ENCODE measurements at regions not wholly inside any gene's neighbourhood (a gene's known extent, or its start where the extent isn't known, plus 50 kb on each side); places are given as distances from the start of the nearest gene placed in this dataset.
"Not testable (repeated sequence)": the region's sequence is repeated elsewhere in the genome, so short reads cannot be mapped to it uniquely, and the experiment has no call there.

DNA sequence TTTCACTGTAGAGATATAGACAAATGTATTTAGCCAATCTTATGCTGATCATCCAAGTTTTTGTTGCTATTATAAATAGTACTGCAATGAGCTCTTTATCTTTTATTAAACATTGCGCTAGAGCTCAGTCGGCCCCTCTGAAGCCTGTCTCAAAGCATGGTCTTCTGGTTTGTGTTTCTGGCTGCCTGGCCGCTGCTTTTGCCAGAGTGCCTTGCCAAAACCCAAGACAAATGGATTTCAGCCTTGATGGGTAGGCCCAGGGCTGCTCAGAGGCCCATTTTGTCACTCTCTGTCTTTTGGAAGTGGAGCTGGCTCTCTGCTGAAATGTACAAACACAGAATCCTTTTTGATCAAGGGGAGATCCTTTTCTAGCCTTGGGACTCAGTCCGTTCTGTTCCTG is 102.9 kb upstream of the KCNG1 start:
- no peak for DNase-seq (ENCODE audit: low spot score)

DNA sequence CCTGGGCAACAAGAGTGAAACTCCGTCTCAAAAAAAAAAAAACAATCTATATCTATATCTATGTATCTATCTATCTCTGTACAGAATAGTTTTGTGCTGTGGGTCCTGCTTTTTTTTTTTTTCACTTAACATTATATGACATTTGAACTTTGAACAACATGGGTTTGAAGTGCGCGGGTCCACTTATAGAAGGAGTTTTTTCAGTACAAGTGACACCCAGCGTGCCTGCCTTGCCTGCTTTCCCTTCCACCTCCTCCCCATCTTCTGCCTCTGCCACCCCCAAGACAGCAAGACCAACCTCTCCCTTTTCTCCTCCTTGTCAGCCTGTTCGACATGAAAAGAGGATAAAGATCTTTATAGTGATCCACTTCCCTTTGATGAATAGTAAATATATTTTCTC is 102.2 kb upstream of the KCNG1 start:
- no peak for DNase-seq (ENCODE audit: low spot score)

DNA sequence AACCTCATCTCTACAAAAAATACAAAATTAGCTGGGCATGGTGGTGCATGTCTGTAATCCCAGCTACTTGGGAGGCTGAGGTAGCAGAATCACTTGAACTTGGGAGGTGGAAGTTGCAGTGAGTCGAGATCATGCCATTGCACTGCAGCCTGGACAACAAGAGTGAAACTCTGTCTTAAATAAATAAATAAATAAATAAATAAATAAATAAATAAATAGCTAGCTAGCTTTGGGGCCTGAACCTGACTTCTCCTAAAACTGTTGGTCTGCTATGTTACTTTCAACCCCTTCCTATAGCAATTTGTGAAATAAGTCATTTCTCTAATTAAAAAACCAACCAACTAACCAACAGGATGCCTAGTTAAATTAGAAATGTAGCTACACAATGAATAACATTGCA is 101.0 kb upstream of the KCNG1 start:
- DNase-seq (ENCODE audit: low spot score) = not testable (repeated sequence)

DNA sequence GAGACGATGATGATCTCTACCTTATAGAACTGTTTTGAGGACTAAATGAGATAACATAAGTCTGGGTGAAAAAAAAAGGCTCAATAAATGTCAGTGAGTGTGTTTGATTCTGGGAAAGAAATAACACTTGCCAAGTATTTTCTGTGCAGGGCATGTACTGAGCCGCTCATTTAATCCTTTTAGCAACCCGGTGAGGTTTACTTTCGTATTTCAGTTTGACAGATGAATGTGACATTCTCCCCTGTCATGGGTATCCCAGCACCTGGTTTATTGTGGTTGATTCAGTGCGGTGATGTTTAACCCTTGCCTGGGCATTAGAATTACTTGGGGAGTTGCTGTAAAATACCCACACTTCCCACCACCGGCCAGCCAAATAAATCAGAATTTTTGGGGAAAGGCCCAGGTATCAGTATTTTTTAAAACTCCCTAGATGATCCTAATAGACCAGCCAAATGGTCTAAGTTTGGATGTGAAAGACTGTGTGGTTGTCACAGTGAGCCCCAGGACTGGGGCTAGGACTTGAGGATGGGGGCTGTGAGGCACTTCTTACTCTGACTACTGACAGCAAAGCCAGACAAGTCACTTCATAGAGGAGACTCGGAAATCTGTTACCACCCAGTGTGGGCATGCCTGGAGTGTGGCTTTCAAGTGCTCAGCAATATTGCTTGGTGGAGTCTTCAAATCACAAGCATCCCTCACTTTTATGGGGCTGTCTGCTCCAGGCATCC is 100.2 kb upstream of the KCNG1 start:
- DNase-seq (ENCODE audit: low spot score) = no peak

DNA sequence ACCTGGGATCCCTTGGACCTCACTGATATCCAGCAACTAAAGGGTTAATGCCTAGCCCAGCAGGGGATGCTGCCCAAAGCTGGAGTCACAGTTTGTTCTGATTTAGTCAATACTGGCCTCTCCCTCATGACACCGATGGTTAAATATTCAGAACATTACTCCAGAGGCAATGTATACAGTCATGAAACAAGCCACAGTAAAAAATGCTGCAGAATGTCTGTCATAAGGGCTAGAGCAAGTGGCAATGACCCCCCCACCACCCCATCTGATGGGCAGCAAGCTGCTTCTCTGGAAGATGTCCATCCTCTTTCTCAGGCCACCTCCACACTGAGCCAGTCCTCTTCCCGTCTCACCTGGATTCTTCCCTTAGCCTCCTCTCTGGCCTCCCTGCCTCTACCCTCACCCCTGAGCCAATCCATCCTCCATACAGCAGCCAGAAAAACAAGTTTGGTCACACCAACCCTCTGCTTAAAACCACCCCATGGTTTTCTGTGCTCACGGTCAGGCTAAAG is 99.0 kb upstream of the KCNG1 start:
- no peak for DNase-seq (ENCODE audit: low spot score)

DNA sequence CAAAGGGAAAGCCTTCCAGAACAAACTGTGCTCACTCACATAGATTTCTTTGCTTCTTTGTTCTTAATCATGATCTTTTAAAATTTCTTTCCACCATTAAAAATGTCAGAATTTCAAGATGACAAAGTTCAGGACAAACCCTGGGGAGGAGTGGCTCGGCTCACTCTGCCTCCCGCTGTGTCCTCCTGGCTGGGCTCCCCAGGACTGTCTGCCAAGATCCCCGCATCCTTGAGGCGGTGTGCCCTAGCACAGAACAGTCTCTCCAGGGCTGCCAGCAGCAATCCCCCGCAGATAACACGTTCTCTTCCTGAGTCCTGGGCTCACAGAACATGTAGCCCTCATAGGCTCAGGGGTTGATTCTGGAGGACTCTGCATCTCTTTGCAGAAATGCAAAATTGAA is 98.4 kb upstream of the KCNG1 start:
- DNase-seq (ENCODE audit: low spot score) = no peak

DNA sequence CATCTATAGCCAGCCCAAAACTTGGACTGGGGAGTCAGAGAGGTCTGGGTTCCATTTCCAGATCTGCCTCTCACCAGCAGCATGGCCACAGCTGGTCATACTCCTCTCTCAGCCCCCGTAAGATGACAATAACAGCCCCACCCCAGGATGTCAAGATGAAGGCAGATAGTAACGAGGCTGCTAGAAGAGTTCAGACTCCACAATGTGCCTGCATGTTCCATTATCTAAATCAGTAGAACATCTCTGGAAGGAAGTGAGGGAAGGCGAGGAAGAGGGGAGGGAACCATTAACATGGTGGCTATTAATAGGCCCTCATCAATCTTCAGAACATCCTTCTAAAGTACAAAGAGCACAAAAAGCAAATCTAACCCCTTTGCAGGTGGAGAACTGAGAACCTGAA is 98.0 kb upstream of the KCNG1 start:
- no peak for DNase-seq (ENCODE audit: low spot score)

DNA sequence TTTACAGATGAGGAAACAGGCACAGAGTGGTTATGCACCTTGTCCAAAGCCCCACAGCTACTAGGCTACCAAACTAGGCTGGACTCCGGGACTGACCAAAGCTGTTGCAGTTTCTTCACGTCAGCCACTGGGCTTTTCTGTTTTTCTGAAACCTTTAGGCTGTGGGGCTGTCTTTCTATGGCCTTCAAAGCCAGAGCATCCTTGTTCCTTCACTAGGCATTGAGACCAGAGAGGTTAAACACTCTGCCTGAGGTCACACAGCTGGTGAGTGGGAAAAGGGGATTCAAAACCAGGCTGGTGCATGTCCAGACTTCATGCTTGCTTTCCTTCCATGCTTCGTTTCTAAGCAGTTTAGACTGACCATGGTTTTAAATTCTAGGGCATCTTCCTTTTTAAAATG is 97.5 kb upstream of the KCNG1 start:
- no peak for DNase-seq (ENCODE audit: low spot score)

DNA sequence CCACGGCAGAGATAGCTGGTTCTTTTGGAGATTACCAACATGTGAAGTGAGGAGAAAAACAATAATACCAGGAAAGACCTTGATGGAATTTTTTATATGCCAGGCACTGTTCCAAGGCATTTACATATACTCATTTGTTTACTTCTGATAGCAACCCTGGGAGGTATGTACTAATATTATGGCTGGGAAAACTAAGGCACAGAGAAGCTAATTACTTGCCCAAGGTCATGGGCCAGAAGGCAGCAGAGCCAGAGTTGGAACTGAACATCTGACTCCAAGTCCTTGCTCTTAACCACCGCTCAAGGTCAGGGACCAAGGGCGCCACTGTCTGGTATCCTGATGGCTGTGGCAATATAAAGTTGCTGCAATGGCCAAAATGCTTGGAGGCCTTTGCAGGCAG is 97.0 kb upstream of the KCNG1 start:
- no peak for DNase-seq (ENCODE audit: low spot score)

DNA sequence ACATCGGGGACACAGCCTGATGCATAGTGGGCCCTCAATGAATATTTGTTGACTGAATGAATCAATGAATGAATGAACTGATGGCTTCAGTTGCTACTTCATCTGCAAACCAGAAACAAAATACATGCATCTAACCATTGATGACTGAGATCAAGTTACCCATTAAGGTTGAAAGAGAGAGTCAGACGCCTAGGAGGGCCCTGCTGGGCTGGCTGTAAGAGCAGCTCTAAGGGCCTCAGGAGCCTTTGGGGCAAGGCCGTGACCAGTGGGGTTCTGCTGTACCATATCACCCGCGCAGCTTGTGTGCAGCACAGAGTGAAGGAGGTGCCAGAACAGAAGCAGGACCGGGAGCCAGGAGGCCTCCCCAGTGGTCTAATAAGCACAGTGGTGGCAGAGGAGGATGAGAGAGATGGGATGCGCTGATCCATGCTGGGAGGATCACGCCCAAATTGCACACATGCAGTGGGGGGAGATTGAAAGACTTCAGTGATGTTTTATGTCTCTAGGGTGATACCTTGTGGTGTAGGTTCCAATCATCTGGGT is 96.1 kb upstream of the KCNG1 start:
- DNase-seq (ENCODE audit: low spot score) = no peak

DNA sequence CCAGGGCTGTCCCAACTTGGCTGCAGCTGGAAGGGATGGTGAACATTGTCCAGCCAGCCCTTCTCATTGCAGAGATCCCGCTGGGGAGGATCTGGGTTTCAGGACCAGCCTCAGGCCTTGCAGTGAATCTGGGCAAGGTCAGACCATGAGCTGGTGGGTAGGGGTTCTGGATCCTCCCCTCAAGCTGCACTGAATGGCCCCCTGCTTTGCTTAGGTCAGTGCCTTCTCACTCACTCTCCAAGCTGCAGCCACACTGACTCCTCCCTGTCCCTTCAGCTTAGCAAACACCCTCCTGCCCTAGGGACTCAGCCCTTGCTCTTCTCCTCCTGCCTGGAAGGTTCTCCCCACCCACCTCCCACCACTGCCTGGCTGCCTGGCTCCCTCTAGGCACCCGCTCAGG is 95.3 kb upstream of the KCNG1 start:
- no peak for DNase-seq (ENCODE audit: low spot score)

DNA sequence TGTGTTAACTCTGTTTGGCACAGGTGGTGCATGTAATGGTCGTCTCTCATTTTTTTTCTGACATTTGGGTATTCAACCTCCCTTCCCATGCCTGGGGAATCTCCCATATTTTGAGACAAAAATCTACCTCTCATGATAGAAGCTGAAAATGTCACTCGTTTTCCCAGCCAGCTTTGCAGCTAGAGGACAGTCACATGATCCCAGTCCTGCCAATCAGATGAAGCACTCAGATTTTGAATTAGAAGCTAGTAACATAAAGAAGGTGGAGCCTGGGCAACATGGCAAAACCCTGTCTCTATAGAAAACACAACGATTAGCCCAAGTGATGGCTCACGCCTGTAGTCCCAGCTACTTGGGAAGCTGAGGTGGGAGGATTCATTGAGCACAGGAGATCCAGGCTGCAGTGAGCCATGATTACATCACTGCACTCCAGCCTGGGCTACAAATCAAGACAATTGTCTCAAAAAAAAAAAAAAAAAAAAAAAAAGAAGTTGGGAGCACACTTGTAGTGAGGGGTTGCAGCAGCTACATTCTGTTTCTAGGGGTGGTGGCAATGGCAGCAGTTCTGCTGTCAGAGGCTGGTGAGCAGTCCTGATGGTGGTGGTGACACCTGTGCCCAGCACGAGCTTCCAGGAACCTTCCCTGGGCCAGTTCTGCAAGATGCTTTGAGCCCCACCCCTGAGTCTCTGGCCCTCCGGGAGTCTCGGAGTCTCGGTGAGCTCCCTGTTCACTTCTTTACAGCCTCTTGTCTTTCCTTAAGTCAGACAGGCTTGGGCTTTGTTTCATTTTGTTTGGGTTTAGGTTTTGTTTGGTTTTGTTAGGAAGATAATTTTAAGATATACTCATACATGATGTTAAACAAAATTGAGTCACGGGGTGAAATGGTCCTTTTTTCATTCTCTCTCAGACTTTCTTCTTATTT is 94.1 kb upstream of the KCNG1 start:
- DNase-seq (ENCODE audit: low spot score) = no peak

DNA sequence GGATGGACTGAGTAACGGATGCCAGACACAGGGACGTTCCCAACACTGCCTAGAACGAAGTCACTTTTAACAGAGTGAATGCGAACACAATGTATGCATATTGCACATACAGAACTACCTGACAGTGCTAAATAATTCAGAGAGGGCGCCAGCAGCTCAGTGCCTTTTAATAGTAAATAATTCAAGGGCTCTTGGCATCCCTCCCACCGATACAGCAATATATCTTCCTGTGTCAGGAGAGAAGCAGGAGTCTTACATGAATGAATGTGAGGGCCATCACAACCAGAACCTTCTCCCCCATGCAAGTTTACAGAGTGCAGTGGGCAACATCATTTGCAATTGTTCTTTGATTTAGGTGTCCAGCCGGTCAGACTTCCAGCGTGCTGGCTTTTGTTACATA is 88.4 kb upstream of the KCNG1 start:
- no peak for DNase-seq (ENCODE audit: low spot score)

DNA sequence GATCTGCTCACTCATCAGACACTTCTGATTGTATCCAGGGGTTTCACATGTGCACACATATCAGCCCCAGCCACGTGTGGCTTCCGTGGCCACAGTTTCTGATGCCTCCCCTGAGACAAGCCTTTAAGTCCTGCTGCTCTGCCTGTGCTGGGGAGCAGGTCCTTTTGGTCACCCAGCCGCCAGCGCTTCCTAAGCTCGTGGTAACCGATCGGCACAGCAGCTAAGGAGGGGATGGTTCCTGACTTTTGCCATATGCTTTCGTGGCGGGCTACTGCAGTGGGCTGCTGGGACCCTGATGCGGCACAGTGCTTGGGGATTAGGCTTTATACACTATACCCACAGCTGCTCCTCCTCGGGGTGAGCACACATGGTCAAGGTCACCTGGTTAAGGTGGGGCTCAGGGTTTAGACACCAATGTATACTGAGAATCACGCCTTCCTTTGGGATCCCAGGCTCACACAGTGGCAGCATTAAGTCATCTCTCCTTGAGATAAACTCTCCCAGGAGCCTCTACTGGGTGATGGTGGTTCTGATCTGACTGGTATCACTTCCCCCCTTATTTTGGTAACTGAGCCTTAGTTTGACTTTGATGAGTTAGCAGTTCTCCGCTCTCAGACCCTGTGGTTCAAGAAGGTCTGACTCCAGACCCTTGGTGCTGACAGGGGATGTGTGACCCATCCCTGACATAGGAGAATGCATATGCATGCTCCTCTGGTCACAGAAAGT is 85.9 kb upstream of the KCNG1 start:
- DNase-seq (ENCODE audit: low spot score) = no peak

DNA sequence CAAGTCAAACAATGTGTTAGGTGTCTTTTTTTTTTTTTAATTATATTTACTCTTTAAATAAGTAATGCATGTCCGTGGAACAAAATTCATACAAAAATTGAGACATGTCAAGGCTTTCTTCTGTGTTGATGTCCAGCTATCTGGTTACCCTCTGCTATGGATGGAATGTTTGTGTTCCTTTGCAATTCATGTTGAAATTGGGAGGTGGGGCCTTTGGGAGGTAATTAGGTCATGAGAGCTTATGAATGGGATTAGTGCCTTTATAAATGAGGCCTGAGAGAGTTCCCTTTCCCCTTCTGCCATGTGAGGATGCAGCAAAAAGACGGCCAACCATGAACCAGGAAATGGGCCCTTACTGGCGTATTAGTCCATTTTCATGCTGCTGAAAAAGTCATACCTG is 83.1 kb upstream of the KCNG1 start:
- DNase-seq (ENCODE audit: low spot score) = no peak

DNA sequence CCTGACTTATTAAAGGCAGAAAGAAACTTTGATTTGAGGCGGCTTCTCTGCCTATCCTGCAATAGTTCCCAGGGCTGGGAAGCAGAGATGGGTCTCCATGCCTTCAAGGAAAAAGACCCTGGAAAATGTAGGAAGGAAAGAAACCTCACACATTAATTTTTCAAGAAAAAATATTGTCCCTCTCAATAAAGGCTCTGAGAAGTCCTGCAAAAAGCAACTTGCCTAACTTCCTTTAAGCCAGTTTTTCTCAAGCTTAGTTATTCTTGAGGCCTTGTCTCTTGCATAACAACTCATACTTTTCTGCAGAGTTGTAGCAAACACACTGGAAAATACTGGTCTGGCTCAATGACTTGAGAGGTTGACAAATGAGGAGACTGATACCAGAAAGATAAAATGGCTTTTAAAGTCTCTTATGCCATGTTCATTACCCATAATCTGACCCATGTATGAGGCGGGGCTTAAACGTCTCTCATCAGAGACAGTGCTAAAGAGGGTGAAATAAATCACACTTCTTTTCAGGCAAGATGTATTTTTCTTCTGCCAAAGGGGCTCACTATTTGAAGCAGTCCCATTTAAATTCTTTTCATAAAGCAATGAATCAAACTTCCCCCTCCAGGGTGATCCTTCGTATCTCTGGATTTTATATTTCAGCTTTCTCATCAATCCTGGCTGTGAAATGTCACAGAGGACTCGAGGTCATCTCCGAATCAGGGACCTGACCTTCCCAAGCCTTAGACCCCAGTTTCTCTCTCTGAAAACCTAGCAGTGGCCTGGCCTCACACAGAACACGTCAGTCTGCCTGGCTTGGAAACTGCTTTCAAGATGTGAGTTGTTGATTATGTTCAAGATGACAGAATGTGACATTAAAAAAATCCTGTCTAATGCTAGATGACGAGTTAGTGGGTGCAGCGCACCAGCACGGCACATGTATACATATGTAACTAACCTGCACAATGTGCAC is 82.3 kb upstream of the KCNG1 start:
- DNase-seq (ENCODE audit: low spot score) = no peak

DNA sequence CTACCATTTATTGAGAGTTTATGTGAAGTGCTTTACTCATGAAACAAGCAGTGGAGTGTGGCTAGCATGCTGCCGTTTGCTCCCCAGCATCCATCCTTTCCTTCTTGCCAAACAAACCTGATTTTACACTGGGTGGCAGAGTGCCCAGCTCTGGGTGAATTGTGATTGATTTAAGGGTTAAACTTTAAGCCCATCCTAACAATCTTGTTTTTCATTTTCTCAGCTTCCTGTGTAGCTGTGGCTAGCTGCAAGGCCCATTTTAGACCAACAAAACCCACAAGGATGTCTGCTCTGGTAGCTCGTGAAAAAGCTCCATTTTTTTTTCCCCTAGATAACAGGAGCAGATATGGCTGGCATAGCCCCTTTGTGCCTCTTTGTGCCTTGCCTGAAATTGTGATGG is 77.7 kb upstream of the KCNG1 start:
- no peak for DNase-seq (ENCODE audit: low spot score)

DNA sequence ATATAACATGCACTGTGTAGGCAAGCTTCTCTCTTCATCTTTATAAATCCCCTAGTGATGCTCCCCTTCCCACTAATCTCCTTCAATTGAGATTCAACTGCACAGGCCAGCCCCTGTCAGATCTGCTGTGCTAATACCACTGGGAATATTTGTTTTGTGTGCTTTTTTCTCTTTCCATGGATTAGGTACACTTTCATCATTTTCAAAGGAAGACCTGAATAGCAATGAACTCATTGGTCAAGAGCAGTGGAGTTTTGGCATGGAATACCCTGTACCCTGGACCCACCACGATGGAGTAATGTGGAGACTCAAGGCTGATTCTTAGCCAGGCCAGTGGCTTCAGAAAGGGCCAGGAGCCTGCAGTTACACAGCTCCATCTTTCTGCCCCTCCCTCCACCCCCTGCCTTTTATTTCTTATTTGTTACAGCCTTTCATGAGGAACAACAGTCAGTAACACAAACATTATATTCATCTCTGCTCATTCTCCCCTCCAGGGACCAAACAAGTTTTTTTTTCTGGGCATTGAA is 75.4 kb upstream of the KCNG1 start:
- DNase-seq (ENCODE audit: low spot score) = no peak

DNA sequence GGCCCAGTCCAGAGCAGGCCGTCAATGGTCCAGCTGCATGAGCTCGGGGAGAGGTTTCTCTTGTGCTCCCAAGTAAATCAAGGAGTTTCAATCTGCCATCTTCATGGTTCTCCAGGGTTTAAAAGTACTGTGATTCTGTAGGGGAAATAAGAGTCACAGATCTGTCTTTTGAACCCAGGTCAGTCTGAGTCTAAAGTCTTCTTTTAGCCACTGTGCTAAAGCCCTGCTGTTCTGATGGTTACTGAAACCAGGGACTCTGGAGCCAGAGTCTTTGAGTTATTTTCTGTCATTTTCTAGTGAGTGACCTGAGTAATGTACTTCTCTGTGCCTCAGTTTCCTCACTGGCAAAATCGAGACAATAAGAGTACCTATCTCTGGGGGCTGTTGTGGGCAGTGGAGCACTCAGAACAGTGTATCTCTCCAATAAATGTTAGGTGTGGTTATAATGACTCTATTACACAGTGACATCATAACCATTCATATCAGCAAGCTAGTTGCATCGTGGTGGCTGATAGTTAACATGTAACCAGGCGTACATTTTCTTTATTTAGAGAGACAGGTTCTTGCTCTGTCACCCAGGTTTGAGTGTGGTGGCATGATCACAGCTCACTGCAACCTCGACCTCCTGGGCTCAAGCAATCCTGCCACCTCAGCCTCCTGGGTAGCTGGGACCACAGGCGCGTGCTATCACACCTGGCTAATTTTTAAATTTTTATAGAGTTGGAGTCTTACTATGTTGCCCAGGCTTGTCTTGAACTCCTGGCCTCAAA is 74.6 kb upstream of the KCNG1 start:
- no peak for DNase-seq (ENCODE audit: low spot score)
